Brain microvascular endothelial cell (primary cell): ENCODE measurements at regions not wholly inside any gene's neighbourhood (a gene's known extent, or its start where the extent isn't known, plus 50 kb on each side); places are given as distances from the start of the nearest gene placed in this dataset.
A peak's percentile ranks its signal among the peaks of the same experiment; 100 is the strongest.

Experiments used
- DNase-seq: peaks from one replicate; pipeline ENCODE4 v3.0.0-alpha.2; 2020
- H3K27ac ChIP-seq: fragments of 250-450 bp; sonication (Bioruptor Pico); 2 replicates; pipeline ENCODE4 v1.5.1; 2020; ENCODE audit warnings: mild to moderate bottlenecking, moderate library complexity
- H3K27me3 ChIP-seq: fragments of 250-450 bp; sonication (Bioruptor Pico); replicated peaks from 2 replicates; pipeline ENCODE4 v1.5.1; 2020; ENCODE audit warnings: mild to moderate bottlenecking
- H3K36me3 ChIP-seq: fragments of 250-450 bp; sonication (Bioruptor Pico); replicated peaks from 2 replicates; pipeline ENCODE4 v1.5.1; 2020; ENCODE audit warnings: mild to moderate bottlenecking
- H3K4me3 ChIP-seq: 2 replicates; pipeline ENCODE4 v1.5.1; 2011; ENCODE audit warnings: low read depth, mild to moderate bottlenecking, control low read depth, low read length, moderate library complexity
- CTCF ChIP-seq: IDR thresholded peaks from 2 replicates; pipeline ENCODE4 v1.5.1; 2011; ENCODE audit warnings: low read depth, mild to moderate bottlenecking, moderate library complexity, low read length, control low read depth, inconsistent platforms; ENCODE audit errors: missing control alignments
- in situ Hi-C: cut with HindIII; loops from 2 replicates; pipeline ENCODE4 v1.10.0; 2017; ENCODE audit warnings: low sequenced_read_pairs, low pct_ligation_motif_present

GRCh38 chr3:24963762-24964625 is 464.1 kb upstream of the RARB start:
- in situ Hi-C loops, result no loop called here
- Histone ChIP-seq H3K4me3 (no peak overlapping the region), H3K27ac (no peak overlapping the region), H3K36me3 (no peaks in the 10 kb centered on the region), H3K27me3 (no peaks in the 10 kb centered on the region)
- TF ChIP-seq CTCF, result peak; percentile 50
- peak; percentile 41 for DNase-seq

- no peak for DNase-seq
- Histone ChIP-seq H3K4me3 (no peak overlapping the region), H3K27me3 (no peaks in the 10 kb centered on the region), H3K36me3 (no peaks in the 10 kb centered on the region), H3K27ac (no peak overlapping the region)
- no peak for TF ChIP-seq CTCF
- in situ Hi-C loops, result no loop called here
These were observed 462.2 kb upstream of the RARB start for GRCh38 chr3:24965706-24966385.

GRCh38 chr3:24968036-24968435 is 460.0 kb upstream of the RARB start:
- in situ Hi-C loops, result no loop called here
- no peak for DNase-seq
- Histone ChIP-seq H3K27me3 (no peaks in the 10 kb centered on the region), H3K36me3 (no peaks in the 10 kb centered on the region), H3K4me3 (no peak overlapping the region), H3K27ac (no peak overlapping the region)
- TF ChIP-seq CTCF, result no peak

GRCh38 chr3:24972491-24972890 is 455.6 kb upstream of the RARB start:
- no peak overlapping the region for H3K4me3 ChIP-seq
- TF ChIP-seq CTCF, result no peak
- in situ Hi-C loops, result no loop called here
- H3K27me3 ChIP-seq, result no peaks in the 10 kb centered on the region
- no peak overlapping the region for H3K27ac ChIP-seq
- DNase-seq, result no peak
- H3K36me3 ChIP-seq, result no peaks in the 10 kb centered on the region

GRCh38 chr3:24981309-24981708 is 446.8 kb upstream of the RARB start:
- in situ Hi-C loops, result no loop called here
- H3K27ac ChIP-seq, result no peak overlapping the region
- no peak for DNase-seq
- H3K27me3 ChIP-seq, result no peaks in the 10 kb centered on the region
- no peaks in the 10 kb centered on the region for H3K36me3 ChIP-seq
- no peak for TF ChIP-seq CTCF
- H3K4me3 ChIP-seq, result no peak overlapping the region
